NCI-H2196 (cell line): ENCODE measurements at regions not wholly inside any gene's neighbourhood (a gene's known extent, or its start where the extent isn't known, plus 50 kb on each side); places are given as distances from the start of the nearest gene placed in this dataset.

ENCODE experiments used
- DNase-seq: peaks from one replicate; lab custom pipeline; 2025; ENCODE audit not compliant: unreplicated experiment; lab: John Stamatoyannopoulos, UW

DNA sequence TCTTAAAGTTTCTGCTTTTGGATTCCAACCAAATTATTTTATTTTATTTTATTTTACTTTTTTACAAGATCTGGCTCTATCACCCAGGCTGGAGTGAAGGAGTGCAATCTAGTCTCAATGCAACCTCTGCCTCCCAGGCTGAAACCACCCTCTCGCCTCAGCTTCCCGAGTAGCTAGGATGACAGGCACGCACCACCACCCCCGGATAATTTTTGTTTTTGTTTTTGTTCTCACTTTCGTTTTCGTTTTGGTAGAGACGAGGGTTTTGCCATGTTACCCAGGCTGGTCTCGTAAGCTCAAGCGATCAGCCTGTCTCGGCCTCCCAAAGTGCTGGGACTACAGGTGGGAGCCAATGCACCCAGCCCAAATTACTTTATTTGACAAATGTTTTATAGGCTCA, 219.8 kb downstream of the ETS1 start:
- no peak for DNase-seq

DNA sequence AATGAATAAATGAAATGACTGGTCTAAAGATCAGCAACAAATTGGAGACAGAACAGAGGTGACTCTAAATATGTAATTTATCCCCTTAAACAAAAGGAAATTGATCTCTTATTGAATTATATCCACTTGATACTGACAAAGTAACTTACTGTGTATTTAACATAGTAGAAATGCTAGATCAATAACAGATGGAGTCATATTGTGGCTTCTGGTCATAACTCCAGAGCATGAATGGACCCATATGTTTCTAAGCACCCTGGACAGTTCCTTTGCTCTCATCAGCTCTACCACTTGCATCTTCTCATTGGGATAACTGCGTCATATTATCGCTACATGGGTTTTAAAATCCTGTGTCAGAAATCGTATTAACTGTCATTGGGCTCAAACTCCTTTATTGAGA, 222.3 kb downstream of the ETS1 start:
- no peak for DNase-seq

DNA sequence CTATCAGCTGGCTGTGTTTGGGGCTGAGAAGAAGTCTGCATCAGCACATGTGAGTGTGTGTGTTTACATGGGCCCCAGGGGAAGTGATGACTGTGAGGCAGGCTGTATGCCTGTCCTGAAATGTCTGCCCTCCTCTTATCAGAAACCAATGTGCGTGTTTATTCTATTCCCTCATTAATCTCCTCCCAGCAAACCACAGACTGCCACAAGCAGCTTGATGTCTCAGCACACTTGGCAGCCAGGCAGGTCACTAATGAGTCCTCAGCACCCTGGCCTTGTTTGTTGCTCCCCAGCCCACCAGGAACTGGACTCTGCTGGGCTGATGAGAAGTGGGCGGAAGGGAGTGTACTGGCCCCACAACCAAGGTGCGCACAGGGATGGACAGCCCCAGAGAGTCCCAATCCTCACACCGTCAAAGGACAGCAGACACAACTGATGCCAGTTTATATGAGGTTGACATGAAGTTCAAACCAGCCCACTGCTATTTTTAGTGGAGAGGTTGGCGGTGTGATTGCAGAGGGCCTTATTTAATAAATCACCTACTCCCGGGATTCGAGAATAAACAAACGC, 225.8 kb downstream of the ETS1 start:
- no peak for DNase-seq

DNA sequence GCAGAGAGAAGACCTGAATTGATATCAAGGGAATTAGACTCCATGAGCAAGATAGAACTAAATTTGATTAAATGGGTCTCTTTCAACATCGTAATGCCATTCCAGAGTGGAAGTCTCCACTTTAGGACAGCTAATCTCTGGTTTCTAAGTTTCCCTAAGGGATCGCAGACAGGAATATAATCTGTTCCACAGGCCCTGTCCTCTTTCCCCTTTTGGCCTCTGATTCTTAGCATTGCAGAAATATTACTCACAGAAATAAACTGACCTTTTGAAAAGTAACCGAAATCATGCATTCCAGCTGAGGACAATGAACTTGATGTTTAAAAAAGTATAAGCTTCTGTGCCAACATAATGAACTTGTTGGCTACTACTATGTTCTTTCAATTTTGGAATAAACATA, 227.8 kb downstream of the ETS1 start:
- DNase-seq = no peak

DNA sequence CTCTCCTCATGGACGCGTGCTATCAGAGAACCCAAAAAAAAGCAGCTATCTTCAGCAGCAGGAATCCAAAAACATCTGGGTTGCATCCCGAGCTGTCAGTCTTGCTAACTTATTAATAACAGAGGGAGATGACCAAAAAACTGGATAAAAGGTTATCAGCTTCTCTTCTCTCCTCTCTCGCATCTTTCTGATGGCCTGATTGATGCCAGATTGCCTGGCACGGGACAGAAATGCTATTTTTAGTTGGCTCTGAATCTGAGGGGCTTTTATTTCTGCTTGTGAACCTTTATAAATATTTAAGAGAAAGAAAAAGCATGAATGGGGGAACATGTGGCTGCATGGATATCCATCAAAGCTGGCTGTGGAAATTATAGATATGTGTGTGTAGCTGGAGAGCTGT, 230.3 kb downstream of the ETS1 start:
- DNase-seq = no peak

DNA sequence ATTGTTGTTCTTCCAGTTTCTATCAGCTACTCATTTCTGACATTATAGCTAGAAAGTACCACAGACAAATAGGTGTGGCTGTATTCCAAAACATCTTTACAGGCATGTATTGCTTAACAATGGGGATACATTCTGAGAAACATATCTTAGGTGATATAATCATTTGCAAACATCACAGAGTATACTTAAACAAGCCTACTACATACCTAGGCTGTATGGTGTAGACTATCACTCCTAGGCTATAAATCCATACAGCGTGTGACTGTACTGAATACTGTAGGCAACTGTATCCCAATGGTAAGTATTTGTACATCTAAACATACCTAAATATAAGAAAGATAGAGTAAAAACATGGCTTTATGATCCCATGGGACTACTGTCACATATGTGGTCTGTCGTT, 231.8 kb downstream of the ETS1 start:
- no peak for DNase-seq

DNA sequence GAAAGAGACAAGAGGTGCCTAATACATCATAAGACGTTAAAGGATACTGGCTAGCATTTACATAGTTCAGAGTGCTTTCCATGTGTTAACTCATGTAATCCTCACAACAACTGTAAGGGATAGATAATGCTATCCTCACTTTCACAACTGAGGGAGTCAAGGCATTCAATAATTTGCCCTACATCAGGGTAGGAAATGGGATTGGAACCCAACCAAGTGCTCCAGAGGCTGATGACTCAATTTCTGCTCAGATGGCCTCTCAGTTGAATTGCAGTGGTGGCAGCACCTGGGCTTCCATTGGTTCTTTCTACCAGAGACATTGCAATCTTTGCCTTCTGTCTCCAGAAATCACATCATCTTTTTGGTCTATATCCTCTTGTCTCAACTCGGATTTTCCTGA, 232.9 kb downstream of the ETS1 start:
- DNase-seq = no peak

DNA sequence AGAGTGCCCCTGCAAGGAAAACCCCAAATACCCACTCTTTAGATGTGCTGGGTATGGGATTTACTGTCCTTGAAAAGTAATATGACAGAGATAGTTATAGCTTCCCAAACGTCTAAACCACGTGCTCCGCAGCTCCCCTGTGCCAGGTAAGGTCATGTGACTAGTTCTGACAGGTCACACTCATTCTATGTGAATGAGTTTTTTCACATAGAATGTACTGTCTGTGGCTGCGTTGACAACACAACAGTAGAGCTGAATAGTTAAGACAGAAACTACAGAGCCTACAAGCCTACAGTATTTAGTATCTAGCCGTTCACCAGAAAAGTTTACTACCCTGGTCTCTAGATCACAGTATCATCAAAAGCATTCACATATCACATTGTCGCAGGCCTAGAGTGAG, 236.2 kb downstream of the ETS1 start:
- DNase-seq = no peak

DNA sequence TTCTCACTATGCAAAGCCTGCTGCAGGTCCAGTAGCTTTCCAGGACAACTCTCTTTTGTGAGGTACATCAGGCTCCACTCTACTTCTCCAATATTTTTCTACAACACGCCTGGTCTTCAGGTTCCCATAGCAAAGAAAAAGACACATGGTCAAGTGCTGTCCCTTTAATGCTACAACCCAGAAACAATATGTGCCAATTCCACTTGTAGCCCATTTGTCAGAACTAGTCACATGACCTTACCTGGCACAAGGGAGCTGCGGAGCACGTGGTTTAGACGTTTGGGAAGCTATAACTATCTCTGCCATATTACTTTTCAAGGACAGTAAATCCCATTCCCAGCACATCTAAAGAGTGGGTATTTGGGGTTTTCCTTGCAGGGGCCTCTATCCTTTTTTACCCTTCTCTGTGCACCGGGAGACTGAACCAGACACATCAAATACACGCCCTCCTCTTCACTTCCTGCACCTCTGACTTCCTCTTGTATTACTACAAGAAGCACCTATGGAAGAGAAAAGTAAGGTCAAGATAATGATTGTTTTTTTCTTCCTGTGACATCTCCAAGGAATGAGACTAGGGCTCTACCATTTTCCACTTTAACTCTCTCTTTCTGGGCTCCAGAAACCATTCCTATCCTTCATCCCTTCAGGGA, 237.6 kb downstream of the ETS1 start:
- DNase-seq = no peak

DNA sequence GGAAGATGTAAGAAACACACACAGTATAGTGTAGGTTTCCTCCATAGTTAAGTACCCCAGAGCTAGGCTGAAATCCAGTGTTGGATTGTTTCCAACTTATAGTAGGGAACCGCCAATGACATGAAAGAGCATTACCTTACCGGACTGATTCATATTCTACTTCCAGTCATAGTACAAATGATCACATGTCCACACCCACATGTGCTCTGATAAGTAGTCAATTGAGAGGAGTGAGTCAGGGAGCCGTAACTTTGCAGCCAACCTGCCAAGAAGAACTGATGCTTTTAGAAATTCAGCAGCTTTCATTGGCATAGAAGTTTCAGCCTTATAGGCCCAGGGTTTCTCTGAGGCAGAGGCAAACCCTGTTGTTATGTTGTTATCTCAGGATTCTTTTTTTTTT, 240.6 kb downstream of the ETS1 start:
- DNase-seq = no peak

DNA sequence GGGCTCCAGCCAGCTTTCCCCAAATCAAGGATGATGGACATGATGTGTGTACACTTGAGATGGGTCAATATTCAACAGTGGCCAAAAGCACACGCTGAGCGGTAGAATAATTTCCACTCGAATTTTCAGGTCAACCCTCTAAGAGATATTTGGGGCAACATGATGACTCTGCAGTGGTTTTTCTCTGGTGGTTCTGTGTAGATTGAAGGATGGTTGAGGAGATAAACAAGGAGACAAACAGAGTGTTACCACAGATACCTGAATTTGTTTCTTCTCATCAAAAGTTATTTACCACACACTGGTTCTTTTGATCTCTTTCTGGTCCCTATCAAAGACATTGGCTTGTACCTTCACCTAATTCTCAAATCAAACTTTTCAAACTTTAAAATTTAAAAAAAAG, 242.0 kb downstream of the ETS1 start:
- DNase-seq = no peak

DNA sequence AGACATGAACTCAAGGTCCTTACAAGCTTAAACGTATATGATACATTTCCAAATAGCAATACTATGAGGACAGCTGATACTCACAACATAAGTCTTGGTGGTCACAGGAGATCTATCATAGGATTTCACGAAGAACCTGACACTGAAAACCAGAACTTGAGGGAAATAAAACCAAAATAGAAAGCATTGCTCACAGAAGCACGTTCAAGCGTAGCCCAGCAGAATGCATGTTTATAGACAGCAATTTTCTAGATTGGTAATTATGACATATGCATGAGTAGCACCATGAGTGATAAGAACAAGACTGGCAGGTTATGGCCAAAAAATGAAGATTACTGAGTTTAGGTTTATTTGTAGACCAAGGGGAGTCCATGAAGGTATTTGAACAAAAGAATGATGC, 243.5 kb downstream of the ETS1 start:
- no peak for DNase-seq

DNA sequence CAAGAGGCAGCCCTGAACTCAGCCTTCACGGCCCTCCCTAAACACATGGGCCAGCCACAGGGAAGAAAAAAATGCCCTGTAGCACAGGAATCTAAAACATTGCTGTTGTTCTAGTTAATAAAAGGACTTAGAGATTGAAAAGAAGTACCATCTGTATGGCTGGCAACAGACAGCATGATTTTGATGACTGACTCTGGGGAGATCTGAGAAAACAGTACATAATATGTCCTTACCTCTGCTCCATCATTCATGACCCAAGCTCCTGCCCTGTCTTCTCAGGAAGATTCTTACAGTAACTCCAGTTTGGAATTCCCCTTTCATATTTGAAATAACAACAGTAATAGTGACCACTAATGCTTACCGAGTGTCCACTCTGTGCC, 244.2 kb downstream of the ETS1 start:
- no peak for DNase-seq

DNA sequence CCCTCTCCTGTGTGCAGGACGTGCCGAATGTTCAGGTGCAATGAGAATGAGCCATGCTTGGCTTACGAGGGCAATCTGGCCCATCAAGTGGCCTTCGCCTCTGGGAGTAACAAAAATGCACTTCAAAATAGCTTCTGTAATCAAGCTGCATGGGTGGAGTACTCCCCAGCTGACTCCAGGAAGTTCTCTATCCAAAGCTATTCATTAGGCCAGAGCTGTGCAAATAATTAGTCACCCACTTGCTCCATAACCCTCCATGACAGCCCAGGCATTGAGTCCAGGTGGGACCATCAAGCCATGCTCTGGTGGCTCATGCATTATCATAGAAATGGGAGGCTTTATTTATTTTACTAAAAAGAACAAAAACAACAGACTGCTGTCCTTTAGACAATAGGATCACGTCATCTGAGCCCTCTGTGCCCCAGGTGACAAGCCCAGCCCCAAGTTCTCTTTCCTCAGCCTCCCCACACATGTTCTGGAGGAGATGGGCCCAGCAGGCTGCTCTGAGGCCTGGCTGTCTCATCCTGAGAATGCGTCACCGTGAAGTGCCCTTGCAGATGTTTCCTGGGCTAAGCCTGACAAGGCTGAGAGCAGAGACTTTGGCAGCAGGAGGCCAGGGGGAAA, 244.7 kb downstream of the ETS1 start:
- peak; percentile 92 for DNase-seq

DNA sequence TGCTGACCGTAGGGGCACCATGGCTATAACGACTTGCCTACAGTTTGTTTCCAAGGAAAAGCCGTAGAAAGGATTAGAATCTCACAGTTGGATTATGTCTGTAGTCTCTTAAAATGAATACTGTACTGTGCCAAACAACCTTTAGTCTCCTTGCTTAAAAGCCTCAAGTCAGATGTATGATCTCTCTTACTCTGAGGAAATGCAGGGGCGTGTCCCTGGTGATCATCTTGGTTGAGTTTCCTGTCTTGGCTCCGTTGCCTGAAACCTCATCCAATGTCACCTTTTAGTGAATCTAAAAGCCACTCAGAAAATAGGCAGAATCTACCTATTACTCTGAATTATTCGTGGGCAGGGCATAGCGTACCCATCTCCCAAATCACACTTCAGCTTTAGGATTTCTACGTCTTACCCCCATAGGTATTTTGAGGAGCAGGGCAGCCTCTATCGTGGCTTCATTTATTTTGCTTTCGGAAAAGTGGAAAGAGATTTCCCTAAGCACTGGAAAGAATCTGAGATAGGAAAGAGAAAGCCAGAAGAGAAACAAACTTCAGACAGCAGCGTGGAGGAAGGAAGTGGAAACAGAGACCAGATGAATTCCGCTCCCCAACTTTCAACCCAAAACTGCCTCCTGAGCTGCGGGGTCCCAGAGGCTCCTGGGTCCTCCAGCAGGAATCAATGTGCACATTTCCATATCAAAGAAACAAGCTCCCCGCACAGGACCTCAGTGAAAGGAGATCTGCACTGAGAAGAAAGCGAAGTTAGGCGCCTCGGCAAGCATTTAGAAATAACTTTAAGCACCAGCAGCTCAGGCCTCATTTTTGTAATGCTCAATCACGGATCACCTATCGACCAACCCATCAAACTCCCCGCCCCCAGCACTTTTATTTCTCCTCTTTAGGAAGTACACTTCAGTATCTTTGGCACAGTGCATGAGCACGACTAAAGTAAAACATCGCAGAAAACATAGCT, 245.8 kb downstream of the ETS1 start:
- DNase-seq = no peak

DNA sequence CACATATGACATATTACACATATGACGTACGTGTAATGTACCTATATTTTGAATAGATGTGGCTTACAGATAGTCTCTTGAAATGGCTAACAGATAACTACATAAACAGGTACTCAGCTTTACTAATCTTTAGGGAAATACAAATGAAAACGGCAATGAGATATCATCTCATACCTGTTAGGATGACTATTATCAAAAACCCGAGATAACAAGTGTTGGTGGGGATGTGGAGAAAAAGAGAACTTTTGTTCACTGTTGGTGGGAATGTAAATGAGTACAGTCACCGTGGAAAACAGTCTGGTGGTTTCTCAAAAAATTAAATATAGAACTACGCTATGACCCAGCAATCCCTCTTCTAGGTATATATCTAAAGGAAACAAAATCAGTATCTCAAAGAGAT, 247.6 kb downstream of the ETS1 start:
- DNase-seq = no peak

DNA sequence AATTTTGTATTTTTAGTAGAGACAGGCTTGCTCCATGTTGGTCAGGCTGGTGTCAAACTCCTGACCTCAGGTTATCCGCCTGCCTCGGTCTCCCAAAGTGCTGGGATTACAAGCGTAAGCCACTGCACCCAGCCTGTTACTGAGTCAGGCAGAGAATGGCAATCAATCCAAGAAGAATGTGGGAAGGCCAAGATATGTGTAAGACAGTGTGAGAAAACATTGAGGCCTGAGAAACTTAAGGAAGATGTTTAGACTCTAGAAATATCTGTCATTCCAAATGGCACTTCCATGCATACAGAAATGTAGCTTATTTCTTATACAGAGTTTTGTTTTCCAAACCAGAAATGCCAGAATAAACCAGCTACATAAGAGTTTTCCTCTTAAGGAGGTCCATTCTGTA, 248.5 kb downstream of the ETS1 start:
- DNase-seq = no peak

DNA sequence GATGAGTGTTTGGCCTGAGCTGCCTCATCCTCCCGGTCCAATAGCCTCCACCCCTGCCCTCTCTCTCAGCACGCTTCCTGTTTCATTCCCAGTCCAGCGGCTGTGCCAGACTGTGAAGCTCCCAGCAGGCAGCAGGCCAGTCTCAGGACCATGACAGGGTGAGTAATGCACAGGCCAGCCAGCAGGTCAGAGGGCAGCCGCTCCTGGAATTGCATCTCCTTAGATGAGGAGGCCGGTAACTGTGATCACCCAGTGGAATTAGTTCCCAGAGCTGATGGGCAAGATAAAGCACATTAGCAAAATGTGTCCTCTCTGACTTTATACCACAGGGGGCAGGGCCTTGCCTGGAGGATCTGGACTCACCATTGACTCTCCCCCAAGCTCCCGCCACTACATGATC, 251.2 kb downstream of the ETS1 start:
- no peak for DNase-seq

DNA sequence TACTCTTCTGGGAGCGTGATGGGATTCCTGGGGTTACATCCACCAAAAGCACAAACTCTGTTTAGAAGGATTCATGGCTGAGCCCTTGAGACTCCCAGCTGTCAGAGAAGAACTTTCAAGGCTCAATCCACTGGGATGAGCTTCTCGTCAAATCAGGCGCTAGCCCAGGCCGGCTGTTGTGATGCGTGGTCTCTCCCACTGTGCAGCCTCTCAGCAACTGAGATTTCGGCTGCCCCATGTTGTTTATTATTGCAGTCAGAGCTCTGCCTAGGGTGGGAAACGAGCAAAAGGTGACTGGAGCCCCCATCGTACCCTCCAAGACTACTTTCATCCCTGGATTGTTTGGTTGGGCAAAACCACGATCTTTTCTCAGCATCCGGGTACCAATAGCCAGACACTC, 251.6 kb downstream of the ETS1 start:
- no peak for DNase-seq

DNA sequence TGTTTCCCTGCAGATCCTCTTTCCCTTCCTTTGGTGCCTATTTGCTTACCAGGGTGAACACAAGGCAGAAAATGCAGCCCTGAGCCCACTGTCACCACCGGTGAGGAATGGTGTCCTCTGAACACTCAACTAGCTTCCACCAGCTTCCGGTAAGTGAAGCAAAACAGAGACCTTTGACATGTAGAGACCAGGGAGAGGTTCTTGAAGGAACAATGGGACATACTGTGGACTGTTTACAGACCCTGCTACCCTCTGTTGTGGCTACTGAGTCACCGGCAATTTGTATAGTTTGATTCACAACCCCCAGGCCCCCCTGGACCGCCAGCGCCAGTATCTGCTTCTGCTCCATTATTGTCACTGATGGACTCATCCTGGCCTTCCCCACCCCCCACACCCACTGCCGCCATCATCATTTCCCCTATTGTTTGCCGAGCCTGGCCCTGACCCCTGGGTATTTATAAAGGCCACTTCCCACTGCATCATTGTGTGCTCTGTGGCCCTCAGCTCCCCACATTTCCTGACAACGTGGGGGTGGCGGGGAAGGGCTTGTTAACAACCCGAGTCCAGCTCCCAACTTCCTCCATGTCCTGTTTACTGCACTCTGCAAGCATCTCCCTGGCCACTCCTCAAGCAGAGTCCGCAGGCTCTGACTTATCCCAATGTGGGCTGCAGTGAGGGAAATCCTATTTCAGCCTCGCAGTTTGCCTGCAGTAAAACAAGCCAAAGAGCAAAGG, 252.9 kb downstream of the ETS1 start:
- DNase-seq = no peak

DNA sequence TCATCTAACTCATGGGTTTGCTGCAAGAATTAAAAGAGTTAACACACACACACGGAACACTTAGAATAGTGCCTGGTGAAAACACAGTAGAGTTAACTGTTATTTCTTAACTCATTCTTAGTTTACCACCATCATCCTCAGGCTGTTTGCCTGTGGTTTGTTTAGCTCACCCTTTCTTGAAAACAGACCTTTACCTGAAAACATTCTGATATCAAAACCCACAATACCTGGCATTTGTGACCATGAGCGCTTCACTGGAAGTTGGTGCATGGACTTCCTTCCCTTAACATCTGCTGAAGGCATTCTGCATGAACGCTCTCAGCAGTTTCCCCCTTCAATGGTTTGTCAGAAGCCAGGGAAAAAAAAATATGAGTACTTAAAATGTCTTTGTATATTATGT, 256.0 kb downstream of the ETS1 start:
- DNase-seq = no peak
